ENCODE measurements at regions not wholly inside any gene's neighbourhood (a gene's known extent, or its start where the extent isn't known, plus 50 kb on each side); places are given as distances from the start of the nearest gene placed in this dataset.

- Mint-ChIP-seq H3K9me3 (peaks cover 19% of the 10 kb centered on the region), H3K27me3 (ENCODE audit: insufficient read depth, low read depth, poor library complexity) (no peaks in the 10 kb centered on the region), H3K27ac (no peak overlapping the region)
Observed at GRCh38 chr14:71264260-71264659, 357.0 kb downstream of the PCNX1 start.

More at GRCh38 chr14:71264260-71264659, 357.0 kb downstream of the PCNX1 start:
- Histone ChIP-seq H3K4me2 (no peak overlapping the region), H3K4me3 (no peak overlapping the region), H3K27me3 (ENCODE audit: insufficient read depth) (no peaks in the 10 kb centered on the region), H2AFZ (no peak overlapping the region), H4K20me1 (replicated peaks; ENCODE audit: insufficient read depth) (no peaks in the 10 kb centered on the region), H3K79me2 (replicated peaks; ENCODE audit: insufficient read depth) (no peaks in the 10 kb centered on the region), H3F3A (replicated peaks; ENCODE audit: low read depth) (no peaks in the 10 kb centered on the region), H3K36me3 (ENCODE audit: insufficient read depth) (no peaks in the 10 kb centered on the region), H3K9me2 (ENCODE audit: insufficient read depth) (peaks cover 4% of the 10 kb centered on the region; the same call in 1 of the 2 replicates), H3K27ac (ENCODE audit: low read depth) (no peak overlapping the region), H3K4me1 (ENCODE audit: insufficient read depth) (no peaks in the 10 kb centered on the region)
- TF ChIP-seq EZH2 (IDR thresholded peaks at IDR 0.05; ENCODE audit: low read depth, unreplicated experiment) (no peak), ZNF462 (CRISPR knock-in tag; IDR thresholded peaks at IDR 0.05) (no peak), REST (IDR thresholded peaks at IDR 0.05; ENCODE audit: unreplicated experiment) (no peak), EZH2phosphoT487 (IDR thresholded peaks at IDR 0.05; ENCODE audit: unreplicated experiment) (no peak), STAT1 (IDR thresholded peaks at IDR 0.05; ENCODE audit: unreplicated experiment) (no peak), ZNF114 (CRISPR knock-in tag; IDR thresholded peaks at IDR 0.05) (no peak), CTCF (conservative IDR thresholded peaks at IDR 0.05; ENCODE audit: low read depth in 2 of 2) (no peak), POLR2AphosphoS5 (IDR thresholded peaks at IDR 0.05; ENCODE audit: low read depth) (no peak), ZNF331 (CRISPR knock-in tag; IDR thresholded peaks at IDR 0.05; ENCODE audit: low read depth) (no peak), CREB1 (CRISPR knock-in tag; IDR thresholded peaks at IDR 0.05; ENCODE audit: low read depth) (no peak)
- ATAC-seq (peak; percentile 53; the same call in 2 of the 3 replicates), DNase-seq (ENCODE audit: low spot score) (peak; percentile 13)
- Mint-ChIP-seq H3K36me3 (ENCODE audit: low read depth) (peaks cover 10% of the 10 kb centered on the region; the same call in 2 of the 3 replicates), H3K4me1 (no peaks in the 10 kb centered on the region), H3K4me3 (no peak overlapping the region)

All from GM23338 (cell line).